GM12891 (cell line): ENCODE measurements at regions not wholly inside any gene's neighbourhood (a gene's known extent, or its start where the extent isn't known, plus 50 kb on each side); places are given as distances from the start of the nearest gene placed in this dataset.

Experiments used
- PAX5 ChIP-seq: IDR thresholded peaks from 2 replicates; pipeline ENCODE4 v1.6.1; 2011; ENCODE audit warnings: low read length, moderate library complexity, mild to moderate bottlenecking; ENCODE audit not compliant: insufficient read depth, severe bottlenecking
- POLR2A ChIP-seq: IDR thresholded peaks from 2 replicates; pipeline ENCODE4 v1.6.1; 2011; ENCODE audit warnings: low read depth, low read length, control low read depth
- POLR2AphosphoS5 ChIP-seq: IDR thresholded peaks from 2 replicates; pipeline ENCODE4 v1.6.1; 2011; ENCODE audit warnings: low read depth, low read length, control low read depth
- SPI1 ChIP-seq: IDR thresholded peaks from 2 replicates; pipeline ENCODE4 v1.6.1; 2011; ENCODE audit warnings: low read depth, low read length, control low read depth
- TAF1 ChIP-seq: IDR thresholded peaks from 2 replicates; pipeline ENCODE4 v1.6.1; 2011; ENCODE audit warnings: low read depth, low read length, control low read depth

DNA sequence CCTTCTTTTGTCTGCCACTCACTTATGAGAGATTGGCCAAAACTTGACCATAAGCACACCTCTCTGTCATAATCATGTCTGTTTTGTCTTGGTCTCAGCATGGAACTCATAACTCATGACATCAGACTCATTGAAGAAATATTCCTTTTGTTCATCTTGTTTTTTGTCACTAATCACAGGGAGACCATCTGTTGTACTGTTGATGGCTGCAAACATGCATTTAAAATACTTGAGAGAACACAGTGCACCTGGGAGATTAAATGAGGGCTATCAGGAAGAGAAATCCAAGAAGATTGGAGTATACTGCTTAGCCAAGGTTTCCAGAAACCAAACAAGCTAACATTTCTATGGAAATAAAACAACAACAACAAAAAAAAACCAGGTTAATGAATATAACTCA is 689.7 kb downstream of the EPM2A start:
- TF ChIP-seq POLR2A (no peak), POLR2AphosphoS5 (no peak), TAF1 (no peak), SPI1 (no peak), PAX5 (no peak)
